Hypothalamus (tissue), 51 donors: ENCODE measurements at regions not wholly inside any gene's neighbourhood (a gene's known extent, or its start where the extent isn't known, plus 50 kb on each side); places are given as distances from the start of the nearest gene placed in this dataset.

Experiments
- DNase-seq, 51 donors: peaks; one replicate each; lab custom pipeline; 2025; lab: John Stamatoyannopoulos, UW

GRCh38 chrY:8390310-8390709 lies 947.0 kb upstream of the TSPY4 start:
- no peak for DNase-seq

GRCh38 chrY:8393246-8393645 lies 944.0 kb upstream of the TSPY4 start:
- no peak for DNase-seq

GRCh38 chrY:8422906-8423305 lies 914.4 kb upstream of the TSPY4 start:
- no peak for DNase-seq

DNA sequence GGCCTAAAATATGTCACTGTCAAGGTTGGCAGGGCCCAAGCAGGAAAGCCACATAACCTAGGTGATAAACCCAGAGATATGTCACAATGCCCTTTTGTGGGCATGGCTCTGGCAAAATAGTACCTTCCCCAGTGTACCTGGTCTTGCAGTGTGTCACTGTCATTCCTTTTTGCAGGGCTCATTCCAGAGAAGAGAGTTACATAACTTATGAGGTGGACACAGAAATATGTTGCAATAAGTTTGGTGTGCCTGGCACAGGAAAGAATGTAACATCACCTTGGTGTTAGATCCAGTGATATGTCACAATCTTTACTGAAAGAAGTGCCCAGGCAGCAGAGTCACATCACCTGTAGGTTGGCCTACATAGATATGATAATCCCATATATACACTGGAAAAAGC lies 910.8 kb upstream of the TSPY4 start:
- DNase-seq, result no peak

DNA sequence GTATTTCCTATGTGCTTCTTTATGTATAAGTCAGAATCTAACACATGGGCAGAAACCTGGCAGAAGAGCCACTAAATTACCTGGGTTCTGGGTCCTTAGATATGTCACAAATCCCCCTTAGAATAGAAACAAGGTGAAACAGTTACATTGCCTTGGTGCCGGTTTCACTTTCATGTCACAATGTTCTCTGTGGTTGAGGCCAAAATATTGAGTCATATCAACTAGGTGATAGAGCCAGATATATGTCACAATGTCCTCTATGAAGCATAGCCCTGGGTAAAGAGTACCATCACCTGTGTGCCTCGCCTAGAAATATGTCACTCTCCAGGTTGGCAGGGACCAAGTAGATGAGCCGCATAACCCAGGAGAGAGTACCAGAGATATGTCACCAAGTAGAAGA lies 899.8 kb upstream of the TSPY4 start:
- DNase-seq, result no peak

- no peak for DNase-seq
These were observed 895.2 kb upstream of the TSPY4 start for GRCh38 chrY:8442097-8442496.

DNA sequence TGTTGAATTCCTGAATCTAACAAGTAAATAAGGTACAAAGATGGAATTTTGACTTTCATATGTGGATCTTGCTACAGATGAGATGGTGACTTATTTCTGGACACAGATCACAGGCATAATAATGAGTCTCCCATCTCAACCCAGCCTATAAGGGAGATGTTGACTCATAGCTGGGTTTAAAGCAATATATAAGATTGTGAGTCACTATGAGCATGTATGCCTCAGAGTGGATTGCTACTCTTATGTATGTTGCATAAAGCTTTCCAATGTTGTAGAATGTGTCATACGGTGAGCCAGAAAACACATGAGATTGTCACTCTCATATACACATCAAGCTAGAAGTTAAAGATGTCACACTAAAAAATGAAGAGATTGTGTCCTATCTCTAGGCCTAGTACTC lies 884.3 kb upstream of the TSPY4 start:
- no peak for DNase-seq

- no peak for DNase-seq
These were observed 870.5 kb upstream of the TSPY4 start for GRCh38 chrY:8466813-8467212.

DNA sequence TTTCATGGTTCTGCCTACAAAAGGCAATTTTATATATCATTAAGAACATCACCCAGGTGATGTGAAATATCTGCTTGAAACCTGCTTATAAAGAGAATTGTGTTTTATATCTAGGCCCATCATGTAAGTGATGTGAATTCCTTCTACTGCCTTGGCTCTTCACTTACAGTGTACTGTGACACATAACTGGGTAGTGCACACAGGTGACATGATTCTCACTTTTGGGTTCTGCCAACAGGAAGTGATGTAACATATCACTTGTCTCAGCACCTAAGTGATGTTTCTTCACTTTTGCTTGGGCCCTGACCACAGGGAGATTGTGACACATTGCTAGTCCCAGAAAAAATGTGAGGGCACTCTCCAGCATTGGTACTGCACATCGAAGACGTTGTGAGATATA lies 867.0 kb upstream of the TSPY4 start:
- DNase-seq, result no peak

- no peak for DNase-seq
These were observed 858.1 kb upstream of the TSPY4 start for GRCh38 chrY:8479141-8479540.

DNA sequence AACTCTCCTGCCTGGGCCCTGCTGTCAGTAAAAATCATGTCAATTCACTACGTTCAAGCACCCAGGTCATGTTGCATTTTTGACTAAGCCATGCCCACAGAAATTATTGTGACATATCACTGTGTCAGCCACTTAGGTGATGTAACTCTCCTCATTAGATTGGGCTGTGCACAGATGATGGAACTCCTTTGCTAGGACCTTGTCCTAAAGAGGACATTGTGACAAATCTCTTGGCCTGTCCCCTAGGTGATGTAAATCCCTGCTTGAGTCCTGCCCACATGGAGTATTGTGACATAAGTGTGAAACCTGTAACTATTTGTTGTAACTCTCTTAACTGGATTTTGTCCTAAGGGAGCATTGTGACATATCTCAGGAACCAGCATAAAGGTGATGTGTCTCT lies 848.3 kb upstream of the TSPY4 start:
- DNase-seq, result no peak

DNA sequence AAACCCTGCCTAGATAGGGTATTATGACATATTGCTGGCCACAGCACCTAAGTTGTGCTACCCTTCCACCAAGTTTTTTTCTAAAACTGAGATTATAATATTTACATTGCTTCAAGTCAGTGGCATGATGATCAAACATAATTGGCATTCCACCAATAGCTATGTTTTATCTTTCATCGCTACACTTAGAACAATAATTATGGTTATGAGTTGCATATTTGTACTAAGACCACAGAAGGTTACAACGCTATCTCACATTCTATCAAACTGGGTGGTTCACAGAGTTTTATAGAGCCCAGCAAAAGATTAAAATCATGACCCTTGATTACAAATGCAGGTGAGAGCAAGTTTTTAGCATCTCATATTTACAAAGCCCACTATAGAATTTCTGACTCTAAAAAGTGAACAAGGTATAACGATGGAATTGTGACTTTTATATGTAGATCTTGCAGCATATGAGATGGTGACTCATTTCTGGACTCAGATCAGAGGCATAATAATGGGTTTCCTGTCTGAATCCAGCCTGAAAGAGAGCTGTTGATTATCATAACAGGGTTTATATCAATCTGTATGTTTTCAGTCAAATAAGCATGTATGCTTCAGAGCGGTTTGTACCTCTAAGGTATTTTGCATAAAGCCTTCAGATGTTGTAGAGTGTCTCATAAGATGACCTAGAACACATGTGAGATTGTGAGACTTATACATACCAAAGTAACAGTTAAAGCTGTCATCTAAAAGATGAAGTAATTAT lies 847.2 kb upstream of the TSPY4 start:
- DNase-seq, result no peak

- no peak for DNase-seq
These were observed 842.9 kb upstream of the TSPY4 start for GRCh38 chrY:8494396-8494795.

DNA sequence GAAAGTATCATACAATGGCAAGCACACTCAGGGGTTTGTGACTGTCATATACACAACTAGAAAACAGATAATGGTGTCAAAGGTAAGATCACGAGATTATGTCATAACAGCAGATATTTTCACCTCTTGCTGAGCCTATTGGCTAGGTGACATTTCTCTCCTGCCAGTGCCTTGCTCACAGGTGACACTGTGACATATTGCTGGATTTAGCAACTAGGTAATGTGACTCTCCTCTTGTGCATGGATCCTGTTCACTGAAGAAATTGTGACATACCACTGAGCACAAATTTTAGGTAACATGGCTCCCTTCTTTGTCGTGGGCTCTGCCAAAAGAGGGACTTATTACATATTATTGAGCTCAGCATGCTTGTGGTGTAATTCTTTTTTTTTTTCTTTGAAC lies 842.0 kb upstream of the TSPY4 start:
- no peak for DNase-seq

- no peak for DNase-seq
These were observed 836.4 kb upstream of the TSPY4 start for GRCh38 chrY:8500888-8501287.

- no peak for DNase-seq
These were observed 803.8 kb upstream of the TSPY4 start for GRCh38 chrY:8533468-8533867.

- DNase-seq, result peak in 6 of 51 donors; percentile 0 to 6 (median 0)
These were observed 801.6 kb upstream of the TSPY4 start for GRCh38 chrY:8535704-8536103.

GRCh38 chrY:8536277-8536676 lies 801.0 kb upstream of the TSPY4 start:
- DNase-seq, result no peak

GRCh38 chrY:8541306-8541705 lies 796.0 kb upstream of the TSPY4 start:
- DNase-seq, result peak in 4 of 51 donors; percentile 0 to 3 (median 0)

DNA sequence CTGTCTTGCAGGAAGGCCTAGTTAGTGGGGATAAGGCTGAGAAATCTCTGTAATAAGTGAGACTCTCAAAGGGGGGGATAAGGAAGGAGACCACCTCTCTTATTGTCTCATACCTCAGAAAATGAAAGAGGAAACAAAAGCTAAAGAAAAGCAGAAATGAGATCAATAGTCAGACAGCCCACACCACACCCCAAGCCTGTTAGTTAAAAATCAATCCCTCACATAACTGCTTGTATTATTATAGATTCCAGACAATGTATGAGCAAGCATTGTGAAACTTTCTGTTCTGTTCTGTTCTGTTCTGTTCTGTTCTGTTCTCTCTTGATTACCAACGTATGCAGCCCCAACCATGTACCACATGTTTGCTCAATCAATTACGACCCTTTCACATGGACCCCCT lies 792.5 kb upstream of the TSPY4 start:
- no peak for DNase-seq

- DNase-seq, result no peak
These were observed 789.3 kb upstream of the TSPY4 start for GRCh38 chrY:8547931-8548330.

- DNase-seq, result no peak
These were observed 785.9 kb upstream of the TSPY4 start for GRCh38 chrY:8551323-8551722.

- no peak for DNase-seq
These were observed 785.0 kb upstream of the TSPY4 start for GRCh38 chrY:8552168-8552805.
